Femur (tissue), 1 donor: ENCODE measurements at regions not wholly inside any gene's neighbourhood (a gene's known extent, or its start where the extent isn't known, plus 50 kb on each side); places are given as distances from the start of the nearest gene placed in this dataset.

Experiments
- DNase-seq: peaks from one replicate; pipeline ENCODE4 v3.0.0-alpha.2; 2017

DNA sequence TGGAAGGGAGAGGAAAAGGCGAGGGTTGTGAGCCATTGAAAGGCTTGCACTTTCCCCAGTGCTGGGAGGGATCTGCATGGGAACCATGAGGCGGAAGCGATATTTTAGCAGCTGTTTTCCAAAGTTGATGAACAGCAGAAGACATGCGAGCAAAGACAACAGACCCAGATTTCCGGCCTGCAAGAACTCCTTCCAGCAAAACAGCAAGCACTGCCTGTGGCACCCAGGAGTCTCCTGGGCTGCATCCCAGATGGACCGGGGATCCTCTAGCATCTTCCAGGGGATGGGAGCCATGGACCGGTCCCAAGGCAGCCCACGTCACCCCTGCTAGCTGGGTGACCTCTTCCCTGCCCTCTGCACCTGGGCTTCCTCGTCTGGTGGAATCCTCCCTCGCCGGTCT, 162.8 kb downstream of the IRF8 start:
- DNase-seq, result peak; percentile 43

DNA sequence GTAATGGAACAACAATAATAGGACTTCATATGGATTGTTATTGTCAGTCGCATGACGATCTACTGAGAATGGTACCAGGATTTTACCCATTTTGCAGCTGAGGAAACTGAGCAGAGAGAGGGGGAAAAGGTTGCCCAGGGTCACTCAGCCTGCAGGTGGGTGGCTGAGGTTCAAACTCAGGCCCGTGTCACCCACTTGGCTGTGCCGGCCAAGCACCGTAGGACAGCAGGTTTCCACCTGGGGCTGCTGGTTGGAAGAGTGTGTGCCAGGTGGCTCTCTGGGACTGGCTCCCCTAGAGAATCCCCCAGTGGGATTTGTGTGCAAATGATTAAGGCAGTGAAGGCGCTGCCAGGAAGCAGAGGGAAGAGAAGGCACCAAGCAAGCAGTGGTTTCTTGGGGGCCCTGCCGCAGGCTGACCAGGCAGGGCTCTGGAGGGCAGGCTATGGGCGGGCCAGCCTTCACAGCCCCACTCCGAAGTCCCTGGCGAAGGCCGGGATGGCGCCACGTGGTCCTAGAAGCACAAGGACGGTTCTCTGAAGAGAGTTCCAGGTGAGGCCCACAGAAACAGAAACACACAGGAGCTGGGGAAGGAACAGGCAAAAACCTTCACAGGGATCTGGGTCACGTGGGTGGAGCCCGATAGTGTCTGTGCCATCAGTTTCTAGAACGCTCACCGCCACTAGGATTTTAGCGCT, 163.5 kb downstream of the IRF8 start:
- no peak for DNase-seq

DNA sequence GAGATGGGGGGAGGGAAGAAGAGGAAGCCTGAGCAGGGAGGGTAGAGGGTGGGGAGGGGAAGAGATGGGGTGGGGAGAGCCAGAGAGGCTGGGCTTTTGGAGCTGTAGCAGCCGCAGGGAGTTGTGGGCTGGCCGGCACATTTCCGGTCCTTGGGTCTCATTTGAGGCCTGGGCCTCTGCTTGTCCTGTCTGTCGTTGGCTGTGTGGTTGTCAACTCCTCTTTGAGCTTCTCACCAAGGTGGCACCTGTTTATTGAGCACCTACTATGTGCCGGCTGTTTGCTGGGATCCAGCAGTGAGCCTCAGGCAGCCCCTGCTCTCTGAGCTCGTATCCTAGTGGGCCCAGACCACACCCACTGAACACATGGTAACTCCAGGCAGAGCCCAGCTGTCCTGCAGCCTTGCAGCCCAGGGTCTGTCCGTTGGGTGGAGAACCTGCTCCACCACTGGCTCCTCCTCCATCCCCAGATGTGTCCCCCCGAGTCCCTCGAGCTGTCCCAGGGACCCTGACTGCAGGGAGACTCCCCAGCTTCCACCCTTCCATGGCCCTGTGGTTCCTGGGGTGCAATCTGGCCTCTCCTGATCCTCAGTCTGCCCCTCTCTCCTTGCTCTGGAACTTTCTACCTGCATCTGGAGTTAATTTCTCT, 164.9 kb downstream of the IRF8 start:
- no peak for DNase-seq

DNA sequence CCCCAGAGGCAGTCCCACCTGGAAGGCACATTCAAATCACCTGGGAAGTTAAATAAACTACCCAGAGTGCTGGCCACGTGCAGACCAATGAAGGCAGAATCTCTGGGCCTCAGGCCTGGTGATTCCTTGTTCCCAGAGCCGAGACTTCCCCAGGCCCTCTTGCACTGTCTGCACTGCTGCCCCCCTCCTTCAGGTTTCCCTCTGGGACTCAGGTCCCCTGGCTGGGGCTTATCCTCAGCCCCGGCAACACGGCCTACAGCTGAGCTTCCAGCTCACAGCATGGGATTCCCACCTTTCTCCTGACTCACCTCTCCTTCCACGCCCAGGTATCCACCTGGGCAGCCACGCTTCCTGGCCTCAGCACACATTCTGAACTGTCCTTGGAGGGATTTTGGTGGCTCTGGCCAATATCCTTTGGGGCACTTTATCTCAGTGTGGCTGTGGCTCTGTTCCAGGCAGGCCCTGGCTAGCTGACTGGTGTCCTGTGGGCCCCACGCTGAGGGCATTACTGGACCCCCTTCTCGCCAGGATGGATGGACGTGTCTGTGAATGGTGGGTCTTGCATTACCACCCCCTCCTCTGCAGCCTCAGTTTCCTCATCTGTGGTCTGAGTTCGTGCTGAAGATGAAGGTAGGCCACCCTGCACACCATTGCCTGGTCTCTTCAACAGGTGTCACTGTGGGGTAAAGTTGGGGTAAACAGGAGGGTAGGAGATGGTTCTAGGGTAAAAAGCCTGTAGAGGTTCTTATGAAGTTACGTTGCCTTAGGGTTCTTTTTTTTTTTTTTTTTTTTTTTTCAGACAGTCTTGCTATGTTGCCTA, 165.7 kb downstream of the IRF8 start:
- no peak for DNase-seq

DNA sequence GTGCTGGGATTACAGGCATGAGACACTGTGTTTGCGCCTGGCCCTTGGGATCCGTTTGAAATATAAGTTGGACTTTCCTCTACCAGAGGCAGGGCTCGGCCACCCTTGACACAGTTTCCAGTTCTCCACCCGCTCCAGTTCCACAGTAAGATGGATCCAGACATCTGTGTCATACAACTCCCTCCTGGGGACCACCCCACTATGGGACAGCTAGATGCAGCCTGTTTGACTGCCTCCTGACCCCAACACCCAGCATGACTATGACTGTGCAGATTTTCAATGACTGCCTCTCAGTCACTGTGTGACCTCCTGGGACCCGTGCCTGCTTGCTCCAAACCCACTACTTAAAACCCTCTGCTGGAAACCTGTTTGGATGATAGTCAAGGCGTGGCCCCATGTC, 166.7 kb downstream of the IRF8 start:
- no peak for DNase-seq

DNA sequence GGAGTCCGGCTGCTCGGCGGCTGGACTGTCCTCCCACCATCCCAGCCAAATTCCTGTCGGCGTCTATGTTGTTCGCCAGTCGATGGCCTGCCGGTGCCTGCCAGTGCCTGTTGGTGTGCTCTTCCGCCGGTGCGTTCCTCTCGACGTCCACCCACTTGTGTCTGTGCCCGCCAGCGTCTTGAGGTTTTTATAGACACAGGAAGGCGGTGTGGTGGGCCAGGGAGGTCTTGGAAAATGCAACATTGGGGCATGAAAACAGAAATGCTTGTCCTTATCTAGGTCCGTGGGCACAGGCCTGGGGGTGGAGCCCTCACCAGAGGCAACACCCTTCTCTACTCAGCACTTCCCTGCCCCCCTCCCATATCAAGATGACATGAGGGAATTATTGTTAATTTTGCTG, 167.8 kb downstream of the IRF8 start:
- DNase-seq, result no peak

DNA sequence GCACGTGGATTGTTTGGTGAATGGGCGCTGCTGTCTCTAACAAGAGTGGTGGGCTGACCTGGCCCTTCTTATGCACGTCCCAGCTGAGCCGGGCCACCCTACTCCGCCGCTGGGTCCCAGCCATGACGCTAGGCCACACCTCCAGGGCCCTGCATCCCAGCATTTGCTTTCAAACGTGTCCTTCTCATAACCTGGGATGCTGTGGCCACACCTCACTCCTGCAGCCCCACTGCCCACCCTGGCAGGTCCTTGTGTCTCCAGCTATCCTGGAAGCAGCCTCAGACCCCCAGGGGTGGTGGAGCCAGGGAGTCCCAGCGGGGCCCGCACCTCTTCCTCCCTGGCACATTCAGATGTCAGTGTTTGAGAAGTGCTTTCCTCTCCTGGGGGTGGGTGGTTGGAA, 168.6 kb downstream of the IRF8 start:
- no peak for DNase-seq

DNA sequence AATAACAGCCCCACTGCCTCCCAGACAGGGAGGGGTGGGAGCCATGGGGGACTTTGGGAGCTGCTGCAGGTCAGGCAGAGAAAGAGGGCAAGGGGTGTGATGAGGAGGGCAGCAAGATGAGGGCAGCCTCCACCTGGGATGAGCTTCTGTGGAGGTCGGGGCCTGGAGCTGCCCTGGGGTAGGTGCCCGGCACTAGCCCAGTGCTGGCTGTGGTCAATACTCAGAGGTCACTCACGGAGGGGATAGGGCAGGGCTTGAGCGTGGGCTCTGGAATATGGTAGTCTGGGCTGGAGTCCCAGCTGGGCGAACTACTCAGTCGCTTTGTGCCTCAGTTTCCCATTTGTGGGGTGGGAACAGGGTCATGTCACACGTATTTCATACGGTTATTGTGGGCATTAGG, 169.0 kb downstream of the IRF8 start:
- no peak for DNase-seq

DNA sequence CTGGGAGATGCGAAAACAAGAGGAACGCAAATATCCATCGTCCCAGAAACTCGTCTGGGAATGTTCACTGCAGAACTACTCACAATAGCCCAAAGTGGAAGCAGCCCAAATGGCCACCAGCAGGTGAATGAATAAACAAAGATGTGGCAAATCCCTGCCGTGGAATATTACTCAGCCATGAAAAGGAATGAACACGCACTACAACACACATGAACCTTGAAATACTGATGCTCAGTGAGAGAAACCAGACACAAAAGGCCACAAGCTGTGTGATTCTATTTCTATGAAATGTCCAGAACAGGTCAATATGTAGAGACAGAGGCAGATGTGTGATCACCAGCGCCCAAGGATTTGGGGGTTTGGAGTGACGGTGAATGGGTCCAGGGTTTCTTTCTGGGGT, 169.8 kb downstream of the IRF8 start:
- no peak for DNase-seq

DNA sequence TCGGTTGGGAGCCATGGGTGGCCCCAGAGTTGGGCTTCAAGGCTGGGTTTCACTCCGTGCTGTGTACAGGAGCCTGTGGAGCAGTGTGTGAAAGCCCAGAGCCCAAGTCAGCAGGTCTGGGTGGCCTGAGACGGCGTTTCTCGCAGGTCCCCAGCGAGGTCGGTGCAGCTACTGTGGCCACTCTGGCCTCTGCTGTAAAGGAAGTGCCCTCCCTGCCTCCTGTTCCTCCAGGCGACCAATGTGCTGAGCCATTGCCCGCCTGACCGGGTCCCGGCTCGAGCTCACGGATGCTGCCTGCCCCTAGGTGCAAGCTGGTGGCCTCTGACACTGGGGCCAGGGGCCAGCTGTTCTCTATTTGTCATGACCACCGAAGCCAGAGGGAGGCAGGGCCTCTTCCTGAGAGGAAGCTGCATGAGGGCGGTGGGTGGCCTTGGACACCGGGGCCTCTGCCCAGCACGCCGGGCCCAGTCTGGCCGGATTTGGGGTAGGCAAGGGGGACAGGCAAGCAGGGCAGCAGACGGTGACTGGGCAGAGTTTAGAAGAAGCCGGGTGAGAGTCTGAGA, 170.9 kb downstream of the IRF8 start:
- DNase-seq, result no peak

DNA sequence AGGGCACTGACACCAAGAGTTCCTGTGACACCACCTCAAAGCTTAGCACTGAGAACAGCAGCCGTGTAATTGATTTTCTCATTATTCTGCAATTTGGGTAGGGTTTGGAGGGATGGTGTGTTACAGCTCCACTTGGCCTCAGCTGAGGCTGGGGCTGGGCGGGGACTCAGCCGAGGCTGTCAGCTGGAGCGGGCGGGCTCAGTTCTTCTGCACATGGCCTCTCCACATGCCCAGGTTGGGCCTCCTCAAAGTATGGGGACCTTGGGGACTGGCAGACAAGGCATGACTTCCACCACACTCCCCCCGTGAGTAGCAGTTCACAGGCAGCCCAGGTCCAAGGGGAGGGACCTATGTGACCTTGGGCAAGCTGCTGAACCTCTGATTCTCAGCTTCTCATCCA, 171.5 kb downstream of the IRF8 start:
- DNase-seq, result no peak

DNA sequence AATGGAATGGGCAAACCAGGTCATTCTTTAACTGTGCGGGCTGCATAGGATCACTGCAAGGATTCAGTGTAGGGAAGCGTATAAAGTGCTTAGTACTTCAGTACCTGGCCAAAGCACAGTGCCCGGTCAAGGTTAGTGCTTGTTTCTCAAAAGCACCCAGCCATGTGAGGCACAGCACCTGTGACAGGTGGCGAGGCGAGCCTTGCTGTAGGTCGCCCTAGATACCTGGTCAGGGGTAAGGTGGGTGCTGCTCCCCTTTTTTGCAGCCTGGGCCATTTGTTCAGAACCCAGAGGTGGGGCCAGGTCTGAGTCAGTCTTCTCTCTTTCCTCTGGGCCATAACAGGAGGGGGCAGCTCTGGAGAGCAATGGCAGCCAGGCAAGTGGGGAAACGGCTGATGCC, 172.0 kb downstream of the IRF8 start:
- DNase-seq, result no peak

DNA sequence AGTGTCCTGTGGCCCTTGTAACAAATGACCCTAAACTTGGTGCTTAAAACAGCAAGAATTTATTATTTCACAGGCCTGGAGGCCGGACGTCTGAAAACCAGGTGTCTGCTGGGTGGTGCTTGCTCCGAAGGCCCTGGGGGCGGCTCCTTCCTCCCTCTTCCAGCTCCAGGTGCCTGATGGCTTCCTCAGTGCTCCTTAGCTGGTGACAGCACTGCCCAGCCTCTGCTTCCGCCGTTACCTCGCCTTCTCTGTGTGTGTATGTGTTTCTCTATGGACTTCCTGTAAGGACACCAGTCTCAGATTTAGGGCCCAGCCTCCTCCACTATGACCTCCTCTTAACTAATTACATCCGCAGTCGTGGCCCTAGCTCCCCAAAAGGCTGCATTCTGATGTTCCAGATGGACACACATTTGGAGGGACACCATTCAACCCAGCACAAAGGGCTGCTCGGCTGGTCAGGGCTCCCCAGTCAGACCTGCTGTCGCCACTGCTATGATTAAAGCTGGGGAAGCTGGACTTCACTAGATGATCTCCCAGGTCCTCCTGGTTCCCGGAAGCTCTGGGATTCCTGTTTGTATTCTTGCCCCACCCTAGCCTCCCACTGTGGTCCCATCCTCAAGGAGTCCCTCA, 172.8 kb downstream of the IRF8 start:
- no peak for DNase-seq

DNA sequence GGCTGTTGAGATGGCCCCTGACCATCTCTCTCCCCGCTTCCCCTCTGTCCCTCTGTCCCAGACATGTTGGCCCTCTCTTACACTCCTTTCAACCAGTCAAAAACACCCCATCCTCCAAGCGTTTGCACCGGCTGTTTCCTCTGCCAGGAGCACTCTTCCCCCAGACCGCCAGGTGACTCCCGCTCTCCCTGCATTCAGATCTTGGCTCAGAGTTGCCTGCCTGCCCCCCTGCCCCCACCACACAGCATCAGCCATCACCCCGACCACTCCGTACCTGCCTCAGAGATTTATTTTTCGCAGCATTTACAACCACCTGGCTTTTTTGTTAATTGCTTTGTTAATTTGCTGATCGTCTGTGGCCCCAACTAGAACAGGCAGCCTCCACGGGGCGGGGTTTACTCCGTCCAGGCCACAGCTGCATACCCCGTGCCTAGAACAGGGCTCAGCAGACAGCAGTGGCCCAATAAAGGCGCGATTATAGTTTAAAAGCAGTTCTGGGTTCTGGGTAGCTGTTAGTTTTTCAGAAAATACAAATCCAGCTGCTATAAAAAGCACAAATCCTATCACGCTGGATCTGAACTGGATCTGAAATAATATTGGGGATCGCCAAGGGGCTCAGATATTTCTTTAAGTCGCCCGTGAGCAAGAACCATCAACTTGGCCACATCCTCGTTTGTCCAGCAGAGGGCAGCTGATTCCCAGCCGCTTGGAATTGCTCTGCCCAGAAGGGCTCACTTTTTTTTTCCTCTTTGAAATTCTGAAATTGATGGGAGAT, 173.6 kb downstream of the IRF8 start:
- DNase-seq, result peak; percentile 83

DNA sequence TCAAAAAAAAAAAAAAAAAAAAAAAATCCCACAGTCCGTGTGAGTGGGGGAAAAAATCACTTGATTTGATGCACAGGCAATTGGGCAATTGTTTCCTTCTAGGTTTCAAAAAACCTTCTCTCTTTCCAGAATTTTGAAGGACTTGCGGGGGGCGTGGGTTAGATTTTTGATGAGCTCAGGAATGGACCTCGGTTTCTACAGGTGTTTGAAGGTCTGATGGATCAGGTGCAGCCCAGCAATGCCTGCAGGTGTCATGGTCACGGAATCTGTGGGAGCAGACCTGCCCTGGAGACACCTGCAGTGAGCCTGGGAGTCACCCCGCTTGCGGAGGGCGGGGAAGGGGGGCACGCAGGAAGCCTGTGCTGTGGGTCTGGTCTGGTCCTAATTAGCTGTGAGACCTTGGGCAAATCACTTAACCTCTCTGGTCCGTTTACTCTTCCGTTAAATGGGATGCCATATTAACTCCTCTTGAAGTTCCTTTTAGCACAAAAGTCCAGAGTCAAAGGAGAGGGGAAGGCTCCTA, 174.2 kb downstream of the IRF8 start:
- DNase-seq, result no peak

DNA sequence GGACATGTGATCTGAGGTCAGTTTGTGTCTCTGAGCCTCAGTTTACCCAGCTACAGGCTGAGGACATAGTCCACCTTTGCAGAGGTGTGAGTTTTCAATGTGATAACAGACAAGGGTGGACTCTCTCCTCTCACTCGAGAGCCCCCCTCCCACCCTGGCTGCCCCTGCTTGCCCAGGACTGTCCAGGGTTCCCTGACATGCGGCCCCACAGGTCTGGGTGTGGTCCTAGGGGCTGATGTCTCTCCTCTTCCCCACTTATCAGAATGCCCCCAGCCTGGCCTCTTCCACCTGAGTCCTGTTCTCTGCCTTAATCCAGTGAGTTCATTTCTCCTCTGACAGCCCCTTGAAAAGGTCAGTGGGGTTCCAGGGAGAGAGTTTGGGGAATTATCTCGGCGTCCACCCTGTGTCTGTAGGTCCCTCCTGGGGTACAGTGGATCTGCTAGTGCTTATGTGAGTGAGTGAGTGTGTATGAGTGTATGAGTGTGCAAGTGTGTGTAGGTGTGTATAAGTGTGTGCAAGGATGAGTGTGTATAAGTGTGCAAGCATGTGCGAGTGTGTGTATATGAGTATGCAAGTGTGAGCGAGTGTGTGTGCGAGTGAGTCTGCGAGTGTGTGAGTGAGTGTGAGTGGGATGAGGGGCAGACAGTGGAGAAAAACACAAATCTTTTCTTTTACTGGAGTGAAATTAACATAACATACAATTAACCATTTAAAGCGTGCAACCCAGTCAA, 175.0 kb downstream of the IRF8 start:
- DNase-seq, result no peak

DNA sequence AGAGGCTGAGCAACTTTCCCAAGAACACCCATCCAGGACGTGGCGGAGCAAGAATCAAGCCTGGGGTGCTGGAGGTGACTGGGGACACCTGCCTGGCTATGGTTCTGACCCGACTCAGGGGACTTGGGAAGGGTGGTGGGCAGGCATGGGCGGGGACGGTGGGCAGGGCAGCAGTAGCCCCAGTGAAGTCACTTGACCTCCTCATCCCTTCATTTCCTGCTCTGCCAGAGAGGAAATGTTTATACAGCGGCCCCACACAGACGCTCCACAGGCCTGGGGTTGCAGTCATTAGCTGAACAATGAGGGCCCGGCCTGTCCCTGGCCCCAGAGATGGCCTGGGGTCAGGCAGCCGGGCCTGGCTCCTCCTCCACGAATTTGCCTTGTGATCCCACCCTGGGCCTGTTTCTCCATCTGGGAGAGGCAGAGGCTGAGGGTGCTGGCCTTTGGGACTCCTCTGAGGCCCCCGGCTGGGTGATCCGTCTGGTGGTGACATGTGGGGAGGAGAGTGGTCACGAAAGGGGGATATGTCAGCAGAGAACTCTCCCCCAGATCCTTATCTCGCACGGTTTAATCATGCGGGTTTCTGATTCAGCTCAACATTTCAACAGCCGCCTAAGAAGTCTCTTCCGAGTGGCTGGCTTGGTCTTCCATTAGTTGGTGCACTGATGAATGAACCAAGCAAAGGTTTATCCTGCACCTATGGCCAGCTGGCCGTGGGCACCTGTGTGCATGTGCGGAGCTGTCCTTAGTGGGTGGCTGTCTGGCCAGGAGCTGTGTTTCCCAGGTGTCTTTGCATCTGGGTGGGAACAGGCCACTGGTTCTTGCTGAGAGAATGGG, 175.9 kb downstream of the IRF8 start:
- no peak for DNase-seq

DNA sequence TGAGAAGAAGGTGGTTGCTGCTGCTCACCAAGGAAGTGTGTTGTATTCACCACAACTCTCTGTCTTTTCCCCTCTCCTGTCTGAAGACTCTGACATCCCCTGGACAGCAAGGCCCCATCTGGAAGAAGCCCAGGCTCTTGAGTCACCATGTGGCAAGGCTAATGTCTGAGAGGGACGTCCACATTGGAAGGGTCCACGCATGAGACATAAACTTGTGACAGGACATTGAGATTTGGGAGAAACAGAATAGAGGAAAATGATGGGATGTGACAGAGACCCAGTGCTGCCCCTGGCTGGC, 176.5 kb downstream of the IRF8 start:
- DNase-seq, result no peak

DNA sequence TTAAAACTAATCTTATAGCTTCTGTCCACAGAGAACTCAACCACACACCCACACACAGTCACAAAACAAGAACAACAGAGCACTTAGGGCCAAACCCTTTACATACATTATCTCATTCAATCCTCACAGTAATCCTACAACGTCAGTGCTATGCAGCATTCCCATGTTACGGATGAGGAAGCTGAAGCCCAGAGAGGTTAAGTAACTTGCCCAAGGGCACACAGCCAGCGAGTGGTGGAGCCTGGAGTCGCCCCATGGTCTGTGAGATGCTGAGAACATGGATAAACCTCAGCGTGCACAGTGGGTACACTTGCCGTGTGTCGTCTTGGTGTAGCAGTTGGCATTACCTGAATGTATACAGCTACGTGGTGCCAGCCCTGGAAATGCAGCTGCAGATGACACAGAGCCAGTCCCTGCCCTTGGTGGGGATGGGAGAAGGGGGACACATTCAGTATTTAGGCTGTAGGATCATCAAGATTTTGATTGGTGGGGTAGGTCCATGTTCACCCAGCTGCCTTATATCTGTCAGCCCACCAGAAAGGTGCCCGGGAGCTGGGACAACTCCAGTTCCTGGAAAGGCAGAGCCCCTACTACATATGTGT, 177.0 kb downstream of the IRF8 start:
- no peak for DNase-seq

DNA sequence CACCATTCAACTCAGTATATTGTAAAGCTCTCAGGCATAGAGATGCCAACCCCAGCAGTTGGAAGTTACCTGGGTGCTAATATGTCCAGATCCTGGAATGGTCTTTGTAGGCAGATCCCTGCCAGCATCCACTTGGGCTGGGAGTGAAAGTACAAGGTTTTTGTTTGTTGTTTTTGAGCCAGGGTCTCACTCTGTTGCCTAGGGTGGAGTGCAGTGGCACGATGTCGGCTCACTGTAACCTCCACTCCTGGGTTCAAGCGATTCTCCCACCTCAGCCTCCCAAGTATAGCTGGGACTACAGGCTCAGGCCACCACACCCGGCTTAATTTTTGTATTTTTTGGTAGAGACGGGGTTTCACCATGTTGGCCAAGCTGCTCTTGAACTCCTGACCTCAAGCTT, 177.6 kb downstream of the IRF8 start:
- DNase-seq, result no peak
